GM21529 (cell line): ENCODE measurements at regions not wholly inside any gene's neighbourhood (a gene's known extent, or its start where the extent isn't known, plus 50 kb on each side); places are given as distances from the start of the nearest gene placed in this dataset.
"Not testable (repeated sequence)": the region's sequence is repeated elsewhere in the genome, so short reads cannot be mapped to it uniquely, and the experiment has no call there.

Experiments used
- ATAC-seq: cut with Tn5 transposase; IDR thresholded peaks from one replicate; pipeline ENCODE4 v1.9.1; 2021; ENCODE audit not compliant: unreplicated experiment

DNA sequence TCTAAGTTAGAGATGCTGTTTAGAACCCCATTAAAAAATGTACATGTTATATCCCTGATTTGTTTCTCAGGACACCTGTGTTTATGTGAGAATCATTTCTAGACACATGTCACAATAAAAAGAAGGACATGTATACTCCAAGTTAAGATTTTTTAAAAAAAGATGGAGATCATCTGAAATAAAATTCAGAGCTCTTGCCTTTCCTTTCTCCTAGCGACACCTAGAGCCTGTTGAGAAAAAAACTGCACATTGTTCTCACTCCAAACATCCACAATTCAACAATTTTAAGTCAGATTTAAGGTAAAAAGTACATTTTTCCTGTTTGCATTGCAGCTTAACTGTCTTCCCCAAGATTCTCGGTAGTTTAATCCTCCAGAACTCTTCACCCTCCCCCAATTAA lies 171.8 kb downstream of the ATP6V0E2 start:
- ATAC-seq, result not testable (repeated sequence)

DNA sequence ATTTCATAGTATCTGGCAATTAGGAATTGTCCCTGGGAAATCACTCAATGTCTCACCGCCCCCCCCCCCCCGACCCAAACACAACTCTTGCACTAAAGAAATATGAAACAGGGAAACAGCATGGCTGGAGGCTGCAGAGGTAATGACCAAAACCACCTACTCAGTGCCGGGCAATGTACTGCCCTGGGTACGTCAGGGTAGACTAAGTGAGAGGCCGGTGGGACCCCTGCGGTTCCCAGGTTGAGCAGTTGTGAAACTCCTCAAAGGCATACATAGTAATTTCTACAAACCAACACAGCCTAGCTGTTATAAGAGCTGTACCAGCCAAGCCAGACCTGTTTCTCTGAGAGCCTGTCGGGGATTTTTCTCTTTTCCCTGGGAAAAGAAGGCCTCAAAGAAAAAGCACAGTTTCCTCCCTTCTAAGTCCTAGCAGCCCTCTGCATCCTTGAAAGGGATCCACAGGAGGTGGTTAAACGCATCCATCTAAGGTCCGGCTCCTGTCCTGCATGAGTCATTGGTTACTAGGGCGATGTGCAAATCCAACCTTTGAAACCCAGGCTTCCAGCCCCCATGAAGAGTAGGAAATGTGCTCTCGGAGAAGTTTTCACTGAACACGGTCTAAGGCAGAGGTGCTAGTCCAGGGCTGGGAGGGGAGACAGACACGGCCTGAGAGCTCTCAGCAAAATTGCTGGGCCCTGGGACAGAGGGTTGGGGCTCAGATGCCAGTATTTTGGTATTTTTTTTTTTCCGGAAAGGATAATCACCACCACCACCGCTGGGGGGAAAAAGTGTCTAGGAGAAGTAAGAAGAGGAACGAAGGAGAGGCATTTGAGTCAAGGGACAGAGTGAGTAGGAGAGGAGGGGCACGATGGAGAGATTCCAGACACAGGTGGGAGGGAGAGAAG lies 172.8 kb downstream of the ATP6V0E2 start:
- not testable (repeated sequence) for ATAC-seq

DNA sequence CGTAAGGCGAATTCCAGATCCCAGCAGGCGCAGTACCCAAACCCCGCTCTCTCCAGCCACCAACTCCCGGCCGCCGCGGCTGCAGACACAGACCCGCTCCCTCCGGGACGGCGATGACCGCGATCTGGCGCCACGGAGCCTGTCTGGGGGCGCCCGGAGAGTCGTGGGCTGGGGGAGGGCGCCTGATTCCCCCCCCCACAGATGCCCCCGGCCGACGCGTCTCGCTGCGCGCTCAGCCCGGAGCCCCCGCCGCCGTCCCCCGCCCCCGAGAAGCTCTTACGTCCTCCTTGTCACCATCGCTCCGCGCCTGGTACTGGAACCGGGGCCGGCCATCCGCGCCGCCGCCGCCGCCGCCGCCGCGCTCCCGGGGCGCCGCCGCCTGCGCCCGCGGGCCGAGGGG lies 173.6 kb downstream of the ATP6V0E2 start:
- ATAC-seq, result not testable (repeated sequence)

DNA sequence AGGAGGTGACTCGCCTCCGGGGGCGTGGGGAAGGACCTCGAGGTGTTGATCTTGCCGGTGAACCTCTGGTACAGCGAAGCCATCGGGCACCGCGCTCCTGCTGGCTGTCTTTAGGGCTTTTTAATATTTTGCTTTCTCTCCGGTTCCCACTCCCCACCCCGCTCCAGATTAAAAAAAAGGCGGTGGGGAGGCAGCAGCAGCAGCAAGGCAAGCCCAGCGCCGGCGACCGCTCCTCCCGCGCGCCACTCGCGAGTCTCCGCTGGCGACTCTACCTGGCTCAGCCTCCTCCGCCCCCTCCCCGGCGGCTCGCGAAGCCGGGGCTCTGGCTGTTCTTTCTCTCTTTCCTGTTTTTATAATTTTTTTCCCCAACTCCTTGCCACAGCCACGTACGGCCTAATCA lies 174.0 kb downstream of the ATP6V0E2 start:
- not testable (repeated sequence) for ATAC-seq

DNA sequence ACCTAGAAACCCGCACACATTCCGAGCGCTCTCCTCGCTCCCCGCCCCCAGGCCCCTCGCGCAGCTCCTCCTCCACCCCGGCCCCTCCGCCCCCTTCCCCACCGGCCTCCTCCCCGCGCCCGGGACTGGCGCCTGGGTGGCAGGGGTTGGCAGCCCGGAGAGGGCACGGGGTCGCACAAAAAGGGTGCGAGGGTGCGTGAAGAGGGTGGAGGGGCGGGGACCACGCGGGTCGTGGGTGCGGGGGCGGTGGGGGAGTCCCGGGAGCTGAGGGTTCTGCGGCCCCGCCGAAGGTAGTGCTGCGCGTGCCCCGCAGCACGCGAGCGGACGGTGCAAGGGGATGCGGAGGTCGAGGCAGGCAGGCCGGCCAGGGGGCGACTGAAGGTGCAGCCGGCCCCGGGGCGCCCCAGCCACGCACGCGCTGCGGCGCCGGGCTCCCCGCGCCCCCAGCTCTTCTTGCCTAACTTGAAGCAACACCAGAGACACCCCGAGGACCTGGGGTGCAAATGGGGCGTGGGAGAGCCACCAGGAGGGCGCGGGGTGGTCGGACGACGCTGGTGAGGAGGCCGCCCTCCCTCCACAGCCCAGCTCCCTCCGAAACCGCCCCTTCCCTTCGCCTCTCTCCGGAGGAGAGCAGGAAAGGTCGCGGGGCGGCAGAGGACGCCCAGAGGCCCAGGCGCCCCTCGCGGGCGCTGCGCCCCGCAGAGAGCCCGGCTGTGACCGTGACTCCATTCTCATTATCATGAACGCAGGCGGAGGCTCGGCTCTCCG lies 174.7 kb downstream of the ATP6V0E2 start:
- not testable (repeated sequence) for ATAC-seq

DNA sequence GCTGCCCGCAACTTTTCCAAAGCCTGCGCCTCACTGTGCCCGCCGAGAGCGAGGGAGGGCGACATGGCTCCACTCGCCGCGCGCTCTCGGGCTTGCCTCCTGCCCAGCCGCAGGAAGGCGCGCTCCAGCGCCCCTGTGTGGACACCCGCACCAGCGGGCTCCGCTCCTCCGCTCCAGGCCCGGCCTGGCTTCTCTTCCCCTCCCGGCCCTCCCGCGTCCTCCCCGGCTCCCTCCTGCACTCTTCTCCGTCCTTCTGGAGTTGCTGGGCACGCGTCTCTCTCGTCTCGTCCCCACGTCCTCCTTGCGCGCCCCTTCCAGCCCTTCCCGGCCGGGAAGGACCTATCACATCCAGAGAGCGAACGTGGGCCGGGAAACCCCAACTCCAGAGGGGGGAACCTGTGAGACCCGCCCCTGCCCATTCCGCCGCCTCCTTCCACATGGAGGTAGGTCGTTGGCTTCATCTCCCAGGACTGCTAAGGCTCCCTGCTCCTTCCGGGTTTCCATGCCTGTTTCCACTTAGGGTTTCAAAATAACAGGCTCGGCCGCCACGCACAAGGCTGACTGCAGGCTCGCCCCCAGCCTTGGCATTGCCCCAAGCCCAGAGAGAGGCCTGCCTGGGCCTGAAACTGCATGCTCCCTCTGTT lies 175.4 kb downstream of the ATP6V0E2 start:
- not testable (repeated sequence) for ATAC-seq

DNA sequence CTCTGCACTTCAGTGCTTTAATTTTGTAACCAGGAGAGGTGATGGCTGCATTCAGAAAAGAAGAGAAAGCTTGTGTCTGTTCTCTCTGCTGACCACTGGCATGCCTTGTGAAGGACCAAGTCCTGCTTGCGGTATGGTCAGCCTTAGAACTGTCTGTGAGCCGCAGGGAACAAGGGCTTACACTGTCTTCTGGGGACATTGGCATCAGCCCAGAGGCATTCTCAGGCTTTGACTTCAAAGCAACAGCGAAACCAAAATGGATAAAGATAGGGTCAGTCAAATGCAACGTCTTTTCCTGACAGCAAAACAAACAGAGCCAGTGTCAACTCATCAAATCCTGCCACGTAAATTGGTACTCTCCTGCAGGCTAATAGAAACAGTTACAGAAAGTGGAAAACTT lies 179.6 kb downstream of the ATP6V0E2 start:
- not testable (repeated sequence) for ATAC-seq

DNA sequence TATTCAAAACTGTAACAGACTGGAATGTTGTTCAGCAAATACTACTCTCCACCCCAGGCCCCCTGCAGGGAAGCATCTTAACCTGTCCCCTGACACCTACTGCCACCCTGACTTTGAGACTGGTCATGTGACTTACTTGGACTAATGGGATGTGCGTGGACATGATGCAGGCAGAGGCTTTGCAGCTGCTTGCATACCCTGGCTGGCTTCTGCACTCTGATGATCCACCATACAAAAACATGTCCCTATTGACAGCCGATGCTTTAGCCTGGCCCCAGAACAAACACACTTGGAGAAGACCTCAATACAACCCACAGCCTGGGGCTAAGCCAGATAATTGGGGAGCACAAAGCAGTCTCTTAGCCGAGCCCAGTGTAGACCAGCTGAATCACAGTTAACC lies 180.5 kb downstream of the ATP6V0E2 start:
- not testable (repeated sequence) for ATAC-seq

DNA sequence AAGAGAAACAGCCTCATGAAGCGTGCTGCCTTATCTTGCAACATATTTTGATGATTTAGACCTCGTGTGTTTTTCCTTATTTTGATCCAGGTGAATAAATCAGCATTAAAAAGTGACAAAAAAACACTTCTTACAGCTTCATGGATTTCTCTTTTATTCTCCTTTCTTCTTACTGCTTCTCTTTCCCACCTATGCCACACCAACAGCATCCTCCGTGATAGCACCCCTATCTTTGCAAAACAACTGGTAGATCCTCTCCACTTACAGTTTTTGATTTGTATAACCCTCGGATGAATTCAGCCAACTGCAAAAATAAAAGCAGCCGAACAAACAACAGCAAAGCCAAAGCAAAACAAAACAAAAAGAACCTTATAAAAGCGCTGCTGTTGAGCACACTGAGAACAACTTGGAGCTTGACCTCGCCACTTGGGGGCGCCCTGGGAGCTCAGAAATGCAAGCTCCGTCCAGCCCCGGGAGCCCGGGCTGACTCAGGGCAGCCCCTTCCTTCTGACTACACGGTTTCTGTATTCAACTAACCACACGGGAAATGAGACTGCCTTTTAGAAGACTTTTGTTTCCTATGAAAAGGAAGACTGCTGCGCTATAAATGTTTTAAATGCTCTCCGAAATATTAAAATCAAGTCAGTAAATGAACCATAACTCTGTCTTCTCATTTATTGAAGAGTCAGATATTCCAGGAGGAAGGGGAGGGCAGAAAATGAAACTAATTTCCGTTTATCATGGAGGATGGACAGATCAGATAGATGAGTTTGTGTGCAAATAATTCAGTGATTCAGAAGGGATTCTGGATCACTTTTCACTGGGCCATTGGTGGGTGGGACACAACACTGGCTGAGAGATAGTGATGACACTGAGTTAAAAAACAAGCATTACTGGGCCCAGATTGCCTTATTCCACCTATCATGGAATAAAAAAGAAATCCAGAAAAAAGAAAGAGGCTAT lies 186.8 kb downstream of the ATP6V0E2 start:
- ATAC-seq, result peak; percentile 97

DNA sequence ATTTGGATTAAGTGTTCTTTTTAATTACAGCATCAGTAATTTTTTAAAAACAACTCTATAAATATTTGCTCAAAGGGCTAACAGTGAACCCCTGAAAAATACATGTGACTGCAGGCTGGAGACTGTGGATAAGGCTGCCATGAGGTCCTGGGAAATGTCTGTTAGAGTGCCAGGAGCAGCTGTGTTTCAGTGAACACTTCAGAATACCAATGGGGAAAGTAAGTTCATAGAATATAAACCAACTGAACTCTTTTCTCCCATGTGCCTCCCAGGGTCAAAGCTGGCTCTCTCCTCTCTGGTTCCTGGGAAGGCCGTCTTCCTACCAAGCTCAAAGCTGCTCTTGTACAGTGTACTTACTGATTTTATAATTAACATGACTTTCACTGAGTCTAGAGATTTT lies 189.4 kb downstream of the ATP6V0E2 start:
- ATAC-seq, result not testable (repeated sequence)

DNA sequence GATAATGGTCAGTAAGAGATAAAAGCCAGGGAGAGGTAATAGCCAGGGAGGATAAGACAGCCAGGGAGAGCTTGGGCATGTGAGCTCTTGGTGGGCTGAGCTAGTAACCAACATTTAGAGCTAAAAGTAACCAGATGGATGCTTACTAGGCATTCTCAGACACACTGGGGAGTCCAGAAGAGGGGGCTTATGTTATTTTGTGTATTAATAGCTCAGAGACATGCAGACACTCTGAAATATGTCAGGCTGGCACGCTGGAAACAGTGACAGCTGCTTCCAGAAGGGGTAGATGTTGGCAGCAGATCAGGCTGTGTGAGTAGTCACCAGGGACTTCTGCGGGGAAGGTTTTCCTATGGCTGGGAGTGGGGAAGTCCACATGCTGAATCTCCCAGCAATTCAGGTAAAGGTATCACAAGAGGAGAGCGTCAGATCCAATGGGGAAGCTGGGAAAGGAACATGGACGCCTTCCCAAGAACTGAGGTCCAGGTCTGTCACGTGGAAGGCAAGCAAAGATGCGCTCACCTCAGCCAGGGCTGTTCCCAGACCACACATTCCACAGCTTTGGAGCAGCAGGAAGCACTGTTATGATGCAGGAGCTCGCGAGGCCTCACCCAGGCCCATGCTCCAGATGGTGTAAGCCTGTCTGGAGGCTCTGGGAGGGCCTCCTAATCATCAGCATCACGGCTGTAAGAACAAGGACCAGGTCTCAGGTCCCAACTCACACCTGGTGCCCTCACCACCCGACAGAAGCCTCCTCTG lies 196.0 kb downstream of the ATP6V0E2 start:
- not testable (repeated sequence) for ATAC-seq

DNA sequence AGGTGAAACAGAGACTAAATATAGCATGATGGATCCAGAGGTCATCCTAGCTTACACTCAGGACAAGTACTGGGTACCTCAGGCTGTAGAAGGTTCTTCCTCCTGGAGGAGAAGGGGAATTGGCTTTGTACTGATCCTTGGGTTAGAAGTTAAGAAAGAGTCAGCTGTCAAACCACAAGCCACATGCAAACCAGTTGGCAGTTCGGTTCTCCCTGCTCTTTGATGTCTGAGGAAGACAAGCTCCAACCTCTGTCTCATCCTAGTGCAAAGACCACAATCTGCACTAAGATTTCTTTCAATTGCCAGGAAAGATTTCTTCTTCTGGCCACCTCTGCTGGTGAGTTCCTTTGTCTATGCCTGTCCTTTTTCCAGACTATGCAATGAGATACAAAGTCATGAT lies 203.8 kb downstream of the ATP6V0E2 start:
- not testable (repeated sequence) for ATAC-seq

DNA sequence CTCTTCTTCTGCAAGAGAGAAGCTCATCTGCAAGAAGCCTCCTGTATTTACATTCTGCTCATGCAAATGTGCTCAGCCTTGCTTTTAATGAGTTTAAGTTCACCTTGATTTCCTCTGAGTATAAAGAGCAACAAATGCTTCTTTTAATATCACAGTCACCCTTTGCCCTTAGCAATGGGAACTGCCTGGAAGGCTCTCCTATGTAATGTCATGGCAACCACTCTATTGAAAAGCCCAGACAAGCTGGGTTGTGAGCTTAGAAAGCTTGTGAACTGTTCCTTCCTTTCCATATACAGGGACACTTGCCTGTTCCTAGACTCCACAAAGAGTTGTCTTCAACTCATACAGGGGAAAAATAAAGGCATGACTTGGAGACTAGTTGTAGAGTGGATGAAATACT lies 208.1 kb downstream of the ATP6V0E2 start:
- not testable (repeated sequence) for ATAC-seq

DNA sequence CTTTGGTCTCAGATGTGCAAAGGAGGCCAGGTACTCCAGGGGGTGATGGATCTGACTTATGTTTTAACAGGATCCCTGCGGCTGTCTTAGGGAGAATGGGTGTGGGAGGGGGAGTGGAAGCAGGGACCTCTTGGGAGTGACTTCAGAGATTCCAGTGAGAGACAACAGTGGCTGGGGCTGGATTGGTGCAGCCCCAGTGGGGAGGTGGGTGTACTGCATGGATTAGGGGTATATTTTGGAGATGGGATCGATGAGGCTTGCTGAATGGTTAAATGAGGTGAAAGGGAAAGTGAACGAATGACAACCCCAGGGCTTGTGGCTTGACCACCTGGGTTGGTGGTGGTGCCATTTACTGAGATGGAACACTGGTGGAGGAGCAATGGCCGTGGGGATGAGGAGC lies 211.0 kb downstream of the ATP6V0E2 start:
- not testable (repeated sequence) for ATAC-seq

DNA sequence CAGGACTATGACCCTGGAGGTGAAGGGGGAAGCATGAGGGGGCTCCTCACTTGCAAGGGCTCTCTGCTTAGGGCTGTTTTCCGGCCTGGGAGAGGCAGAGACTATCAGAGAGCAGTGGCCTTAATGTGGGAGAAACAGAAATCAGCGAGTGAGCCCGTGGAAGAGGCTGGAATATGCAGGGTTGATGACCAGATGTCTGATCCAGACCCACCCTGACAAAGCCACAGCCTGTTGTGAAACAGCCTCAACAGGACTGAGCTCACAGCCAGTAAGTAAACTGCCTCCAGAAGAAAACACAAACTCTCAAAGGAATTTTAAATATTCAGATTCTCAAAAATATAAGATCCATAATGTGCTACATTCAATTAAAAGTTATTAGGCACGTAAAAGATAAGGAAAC lies 213.7 kb downstream of the ATP6V0E2 start:
- ATAC-seq, result not testable (repeated sequence)

DNA sequence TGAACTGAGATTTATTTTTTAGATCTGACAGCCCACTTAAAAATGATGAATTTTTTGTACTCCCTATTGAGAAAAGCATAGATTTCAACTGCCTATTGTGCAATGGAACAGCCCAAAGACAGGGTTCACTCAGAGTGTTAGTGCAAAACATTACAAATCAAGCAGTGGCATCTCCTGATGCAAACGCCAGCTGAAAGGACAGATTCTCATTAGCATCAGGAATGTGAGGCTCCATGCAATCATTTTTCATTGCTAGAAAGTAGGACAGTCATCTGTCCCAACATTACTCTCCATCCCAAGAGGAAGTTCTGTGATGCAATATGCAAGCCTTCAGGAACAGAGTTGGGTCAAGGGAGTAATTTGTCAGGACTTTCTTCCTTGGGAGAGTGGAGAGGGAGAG lies 215.4 kb downstream of the ATP6V0E2 start:
- not testable (repeated sequence) for ATAC-seq

DNA sequence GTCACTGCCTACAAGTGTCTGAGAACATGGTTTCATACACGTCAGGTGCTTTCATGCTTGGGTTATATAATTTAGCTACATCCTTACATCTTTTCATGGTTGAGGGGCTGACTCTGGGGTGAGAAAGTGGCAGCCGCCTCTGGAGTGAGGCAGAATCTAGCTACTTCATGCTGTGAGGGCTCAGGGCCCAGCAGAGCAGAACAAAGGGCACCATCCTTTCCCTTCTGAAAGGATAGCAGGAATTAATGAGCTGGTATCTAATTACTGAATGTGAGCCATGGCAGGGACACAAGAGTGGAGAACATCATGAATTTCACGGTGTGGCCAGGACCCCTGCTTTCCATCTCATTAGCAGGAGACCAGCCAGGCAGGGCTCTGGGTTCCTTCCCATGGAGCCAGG lies 217.0 kb downstream of the ATP6V0E2 start:
- not testable (repeated sequence) for ATAC-seq

DNA sequence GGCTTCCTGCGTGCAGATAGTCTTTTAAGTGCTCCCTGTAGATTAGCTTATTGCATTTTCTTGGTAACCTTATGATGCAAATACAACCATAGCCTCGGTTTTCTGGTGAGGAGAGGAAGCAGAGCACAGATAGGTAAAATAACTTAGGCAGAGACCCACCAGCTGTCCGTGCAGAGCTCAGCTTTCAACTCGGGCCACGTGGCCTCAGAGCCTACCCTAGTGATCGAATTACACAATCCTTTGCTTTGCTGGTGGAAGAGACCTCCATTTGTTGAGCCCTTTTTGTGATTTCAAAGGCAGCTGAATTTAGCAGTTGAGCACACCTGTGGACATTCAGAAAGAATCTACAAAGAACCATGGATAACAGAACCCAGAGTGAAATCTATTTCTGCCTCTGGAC lies 220.1 kb downstream of the ATP6V0E2 start:
- ATAC-seq, result not testable (repeated sequence)

DNA sequence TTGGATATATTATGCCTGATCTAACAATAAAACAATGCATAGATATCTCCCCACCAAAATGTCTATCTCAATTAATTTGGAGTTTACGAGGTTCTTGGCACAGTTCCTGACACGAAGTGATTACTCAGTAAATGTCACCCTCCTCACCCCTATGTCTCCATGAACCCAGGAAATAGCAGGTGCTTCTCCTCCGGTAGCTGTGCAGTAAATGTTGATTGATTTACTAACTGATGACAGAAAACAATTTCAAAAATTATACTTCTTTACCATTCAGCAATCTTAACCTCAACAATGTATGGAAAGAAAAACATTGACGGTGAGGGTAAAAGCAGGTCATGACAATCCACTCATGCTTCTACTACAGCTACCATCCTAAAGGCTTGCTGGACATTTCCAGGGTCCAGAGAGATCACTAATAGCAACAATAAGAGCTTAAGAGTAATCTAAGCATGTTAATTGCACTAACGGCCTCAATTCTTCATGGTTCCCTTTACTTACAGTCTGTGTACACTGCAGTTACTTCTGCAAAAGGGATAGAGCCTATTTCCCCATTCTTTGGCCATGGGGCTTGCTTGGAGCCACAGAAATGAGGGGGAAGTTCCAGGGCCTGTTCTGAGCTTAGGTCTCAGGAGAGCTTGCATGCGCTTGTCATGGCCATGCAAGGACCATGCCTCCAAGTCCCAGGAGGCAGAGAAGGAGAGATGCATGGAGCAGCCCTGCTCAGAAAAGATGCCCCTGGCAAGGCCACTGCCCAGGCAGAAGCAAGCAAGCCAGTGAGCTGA lies 222.6 kb downstream of the ATP6V0E2 start:
- ATAC-seq, result not testable (repeated sequence)
